Anterior cingulate cortex (tissue), 58 donors: ENCODE measurements at regions not wholly inside any gene's neighbourhood (a gene's known extent, or its start where the extent isn't known, plus 50 kb on each side); places are given as distances from the start of the nearest gene placed in this dataset.
"Not testable (repeated sequence)": the region's sequence is repeated elsewhere in the genome, so short reads cannot be mapped to it uniquely, and the experiment has no call there.

ENCODE experiments used
- DNase-seq, 58 donors: peaks; one replicate each; lab custom pipeline; 2025; lab: John Stamatoyannopoulos, UW

DNA sequence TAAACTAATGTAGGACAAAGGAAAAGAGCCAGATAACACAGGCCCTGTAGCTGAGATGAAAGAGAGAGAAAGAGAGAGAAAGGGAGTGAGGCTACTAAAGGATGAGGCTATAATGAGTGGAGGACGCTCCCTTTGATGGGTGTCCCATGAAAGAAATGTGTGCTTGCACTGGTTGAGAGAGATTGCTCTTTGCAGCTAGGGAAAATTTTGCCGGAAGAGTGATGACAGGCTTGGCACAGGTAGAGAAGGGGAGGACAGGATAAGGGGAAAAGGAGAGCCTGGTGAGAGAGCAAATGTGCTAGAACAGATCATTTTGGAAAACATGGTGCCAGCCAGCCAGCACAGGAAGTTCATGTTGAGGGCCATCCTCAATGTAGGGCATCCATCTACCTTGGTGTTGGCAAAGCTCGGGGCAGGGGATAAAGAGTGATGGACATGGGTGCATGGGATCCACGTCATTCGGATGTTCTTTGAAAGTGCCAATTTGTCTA lies 248.6 kb downstream of the BTG1 start:
- DNase-seq, result no peak

DNA sequence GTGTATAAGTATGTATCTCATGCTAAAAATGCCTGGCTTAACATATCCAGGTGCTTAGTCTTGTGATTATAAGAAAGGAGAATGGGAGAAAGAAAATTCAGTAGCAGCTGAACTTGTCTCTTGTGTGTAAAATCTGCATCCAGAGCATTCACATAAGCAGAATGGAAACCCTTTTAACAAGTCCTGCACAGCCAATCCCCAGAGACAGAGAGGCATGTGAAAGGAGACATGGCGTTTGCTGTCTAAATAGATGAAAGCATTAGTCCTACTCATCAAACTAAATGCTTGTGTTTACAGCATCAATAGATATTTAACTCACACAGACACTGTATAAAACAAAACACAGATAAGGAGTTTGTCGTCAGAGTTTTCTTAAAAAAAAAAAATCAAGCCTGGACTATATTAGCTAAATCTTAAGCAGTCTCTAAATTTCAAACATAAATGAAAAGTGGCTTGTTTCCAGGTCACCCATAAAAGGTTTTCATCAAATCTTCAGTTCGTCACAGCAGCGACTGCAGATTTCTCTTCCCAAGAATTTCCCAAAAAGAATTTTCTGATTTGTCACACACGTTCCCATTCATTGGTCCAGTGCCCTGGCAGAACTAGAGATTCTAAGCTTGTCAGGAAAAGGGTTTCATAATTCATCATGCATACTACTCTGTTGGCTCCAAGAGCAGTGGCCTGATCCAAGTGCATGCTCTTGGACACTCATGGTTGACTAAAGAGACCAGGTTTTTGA lies 249.2 kb downstream of the BTG1 start:
- no peak for DNase-seq

DNA sequence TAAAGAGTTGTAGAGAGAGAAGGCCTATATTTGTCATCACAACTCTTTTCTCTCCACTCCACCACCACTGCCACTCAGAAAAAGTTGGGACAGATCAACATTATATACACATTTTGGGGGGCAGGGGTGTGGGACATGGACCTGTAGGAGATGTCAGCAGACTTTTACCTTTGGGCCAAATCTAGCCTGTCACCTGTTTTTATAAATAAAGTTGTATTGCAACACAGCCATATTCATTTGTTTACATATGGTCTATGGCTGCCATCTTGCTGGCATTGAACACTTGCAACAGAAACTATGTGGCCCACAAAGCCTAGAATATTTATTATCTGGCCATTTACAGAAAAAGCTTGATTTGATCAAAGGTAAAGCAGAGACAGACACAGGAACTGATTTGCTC lies 250.7 kb downstream of the BTG1 start:
- no peak for DNase-seq

DNA sequence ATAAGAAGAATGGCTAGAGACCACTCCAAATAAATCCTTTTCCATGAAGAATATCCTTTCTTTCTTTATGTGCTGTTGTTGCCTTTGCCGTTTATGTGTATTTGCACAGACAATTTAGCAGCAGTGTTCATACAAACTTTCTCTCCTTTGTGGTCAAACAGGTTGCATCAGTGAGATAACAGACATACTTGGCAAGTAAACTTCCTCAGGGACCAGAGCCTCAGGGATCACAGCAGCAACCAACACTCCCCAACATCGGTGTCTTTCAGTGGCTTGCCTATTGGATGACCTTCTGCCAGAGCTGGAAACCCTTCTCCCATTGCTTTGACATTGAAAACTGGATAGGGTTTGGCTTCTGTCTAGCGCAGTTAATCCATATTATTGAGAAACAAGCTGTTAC lies 252.2 kb downstream of the BTG1 start:
- DNase-seq, result no peak

DNA sequence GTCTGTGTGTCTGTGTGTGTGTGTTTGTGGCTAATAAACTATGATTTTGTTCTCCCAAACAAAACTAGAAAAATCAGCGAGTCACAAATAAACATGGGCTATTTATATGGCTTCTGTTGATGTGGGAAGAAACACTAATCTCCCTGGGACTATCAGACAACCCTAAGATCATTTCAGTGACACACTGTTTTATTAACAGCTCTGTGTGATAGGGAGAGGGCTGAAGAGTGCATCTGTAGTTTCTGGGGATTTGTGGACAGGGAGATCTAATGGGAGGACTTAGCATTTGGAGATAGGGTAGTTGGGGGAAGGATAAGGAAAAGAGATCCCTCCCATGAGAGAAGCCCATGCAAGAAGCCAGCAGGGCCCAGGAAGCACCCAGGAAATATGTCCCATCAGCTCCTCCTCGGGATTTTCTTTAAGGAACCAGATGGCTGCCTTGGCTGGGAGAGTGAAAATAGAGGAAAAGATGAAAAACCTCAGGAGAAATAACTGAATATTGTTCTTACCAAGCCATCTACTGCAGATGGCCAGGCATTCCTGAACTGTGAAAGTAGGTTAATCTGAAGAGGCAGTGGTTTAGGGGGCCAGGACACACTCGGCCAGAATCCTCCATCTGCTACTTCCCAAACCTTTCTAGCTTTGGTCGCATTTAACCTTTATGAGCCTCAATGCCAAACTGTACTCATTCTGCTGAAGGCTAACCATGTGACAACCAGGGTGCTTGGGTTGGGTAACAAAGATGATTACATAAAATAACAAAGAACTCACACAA lies 253.4 kb downstream of the BTG1 start:
- no peak for DNase-seq

DNA sequence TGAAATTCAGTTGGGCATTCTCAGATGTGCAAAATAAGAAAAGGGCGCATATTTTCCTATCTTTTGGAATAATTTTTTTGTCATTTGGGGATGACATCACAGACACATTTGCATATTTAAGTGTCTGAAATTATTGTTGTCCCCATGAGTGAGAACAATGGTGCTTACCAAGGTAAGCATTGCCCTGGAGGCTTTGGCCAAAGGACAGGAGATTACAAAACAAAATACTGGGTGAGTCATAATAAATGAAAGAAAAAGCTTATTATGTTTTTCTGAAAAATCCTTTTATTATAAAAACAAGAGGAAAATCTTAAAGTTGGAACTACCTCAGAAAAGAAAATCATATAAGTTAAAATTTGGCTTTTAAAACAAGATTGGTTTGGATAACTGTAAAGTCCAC lies 254.9 kb downstream of the BTG1 start:
- DNase-seq, result no peak

DNA sequence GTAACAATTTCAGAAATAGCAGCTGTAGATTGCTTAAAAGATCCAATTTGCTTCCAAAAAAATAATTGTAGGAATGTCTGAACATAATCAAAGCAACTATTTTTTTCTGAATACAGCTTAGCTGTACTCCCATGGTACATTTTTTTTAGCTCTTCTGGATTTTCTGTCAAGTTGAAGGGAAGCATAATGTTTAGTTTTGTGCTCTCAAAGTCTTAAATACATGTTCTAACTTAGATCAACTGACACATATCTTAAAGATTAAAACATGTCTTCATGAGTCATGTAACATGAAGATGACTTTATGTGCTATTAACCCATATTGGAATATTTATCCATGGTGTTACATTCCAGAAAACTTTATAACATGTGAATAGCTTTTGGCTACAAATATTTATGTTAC lies 255.7 kb downstream of the BTG1 start:
- no peak for DNase-seq

DNA sequence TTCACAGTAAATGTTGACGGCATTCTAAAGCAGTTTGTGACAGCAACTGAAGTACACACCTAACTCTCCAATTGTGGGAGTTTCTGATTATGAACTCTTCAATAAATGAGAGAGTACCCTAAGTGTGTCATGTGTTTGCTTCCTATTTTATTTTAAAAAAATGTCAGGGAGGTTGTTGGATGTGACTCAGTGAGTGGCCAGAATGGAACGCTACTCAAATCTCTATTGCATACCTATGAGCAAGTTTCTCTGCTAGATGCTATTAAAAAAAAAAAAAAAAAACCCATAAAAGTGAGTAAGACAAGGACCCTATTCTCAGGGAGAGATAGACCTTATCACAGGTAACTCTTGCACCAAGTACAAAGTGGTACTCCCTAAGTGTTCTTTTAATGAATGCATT lies 256.6 kb downstream of the BTG1 start:
- DNase-seq, result no peak

DNA sequence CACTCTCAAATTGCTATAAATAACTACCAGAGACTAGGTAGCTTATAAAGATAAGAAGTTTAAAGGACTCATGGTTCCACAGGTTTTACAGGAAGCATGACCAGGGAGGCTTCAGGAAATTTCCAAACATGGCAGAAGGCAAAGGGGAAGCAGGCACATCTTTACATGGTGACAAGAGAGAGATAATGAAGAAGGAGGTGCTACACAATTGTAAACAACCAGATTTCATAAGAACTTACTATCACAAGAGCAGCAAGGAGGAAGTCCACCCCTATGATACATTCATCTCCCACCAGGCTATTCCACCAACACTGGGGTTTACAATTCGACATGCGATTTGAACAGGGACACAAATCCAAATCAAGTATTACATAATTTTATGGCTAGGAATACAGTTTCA lies 257.7 kb downstream of the BTG1 start:
- no peak for DNase-seq

DNA sequence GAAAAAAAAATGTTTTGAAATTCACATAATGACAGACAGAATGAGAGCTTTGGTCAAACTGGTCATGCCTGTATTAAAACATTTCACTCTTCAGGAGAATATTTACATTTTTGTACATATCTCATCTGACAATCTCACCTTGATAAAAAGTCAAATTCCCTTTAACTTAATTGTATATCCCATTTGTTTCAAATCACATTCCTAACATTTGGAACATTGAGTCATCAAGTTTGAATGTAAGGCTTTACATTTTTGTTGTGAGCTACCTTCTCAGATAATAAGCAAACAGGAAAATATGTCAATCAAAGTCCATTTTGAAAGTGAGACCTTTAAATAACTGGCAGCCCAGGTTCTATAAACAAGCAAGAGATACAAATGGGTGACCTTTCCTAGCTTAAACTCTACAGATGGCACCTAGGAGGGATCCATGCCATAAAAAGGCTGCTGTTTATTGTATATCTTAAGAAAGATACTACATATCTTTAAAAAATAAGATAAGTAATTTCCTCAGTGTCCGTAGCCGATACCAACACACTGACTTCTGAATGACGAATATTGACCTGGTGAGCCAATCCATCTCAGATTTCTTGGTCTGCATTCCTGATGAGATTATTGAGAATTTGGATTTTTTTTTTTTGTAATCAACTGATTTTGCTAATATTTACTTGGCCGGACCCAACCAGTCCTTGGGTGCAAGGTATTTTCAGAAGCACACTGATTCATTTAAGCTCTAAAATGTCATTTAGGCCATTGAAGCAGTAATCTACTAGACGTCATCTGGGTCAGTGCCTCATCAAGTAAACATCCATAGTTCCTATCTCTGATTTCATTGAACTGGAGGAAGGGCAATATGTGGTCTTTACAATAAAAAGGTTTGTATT lies 259.6 kb downstream of the BTG1 start:
- no peak for DNase-seq

DNA sequence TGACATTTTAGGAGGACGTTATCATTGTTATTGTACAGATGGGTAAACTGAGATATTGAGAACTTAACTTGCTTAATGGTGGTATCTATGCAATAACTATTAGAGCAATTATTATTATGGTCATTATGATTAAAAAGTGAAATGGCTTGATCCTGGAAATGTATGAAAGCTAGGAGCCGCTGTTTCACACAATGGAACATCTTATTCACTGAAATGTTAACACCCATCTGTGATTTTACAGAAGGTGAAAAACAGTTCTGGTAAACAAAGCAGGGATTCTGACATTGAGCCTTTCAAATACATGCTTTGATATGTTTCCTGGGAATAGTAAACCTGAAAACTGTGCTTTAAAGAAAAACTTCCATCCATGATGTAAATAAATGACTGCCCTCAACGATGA lies 261.4 kb downstream of the BTG1 start:
- no peak for DNase-seq

DNA sequence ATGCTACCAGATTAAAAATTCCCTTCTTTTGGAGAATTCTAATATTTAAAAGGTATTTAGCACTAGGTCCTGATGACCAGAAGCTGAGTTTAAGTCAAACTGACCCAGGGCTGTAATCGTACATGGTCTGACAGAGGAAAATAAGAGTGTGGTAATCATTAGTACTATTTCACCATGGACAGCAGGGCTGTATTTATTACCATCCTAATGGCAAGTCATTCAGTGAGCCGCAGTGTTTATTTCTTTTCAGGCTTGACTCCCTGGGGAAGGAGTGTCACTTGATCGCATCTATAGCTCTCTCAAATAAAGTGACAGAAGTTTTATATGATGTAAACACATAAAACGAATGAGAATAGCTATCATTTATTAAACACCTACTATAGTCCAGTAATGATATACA lies 261.8 kb downstream of the BTG1 start:
- DNase-seq, result no peak

DNA sequence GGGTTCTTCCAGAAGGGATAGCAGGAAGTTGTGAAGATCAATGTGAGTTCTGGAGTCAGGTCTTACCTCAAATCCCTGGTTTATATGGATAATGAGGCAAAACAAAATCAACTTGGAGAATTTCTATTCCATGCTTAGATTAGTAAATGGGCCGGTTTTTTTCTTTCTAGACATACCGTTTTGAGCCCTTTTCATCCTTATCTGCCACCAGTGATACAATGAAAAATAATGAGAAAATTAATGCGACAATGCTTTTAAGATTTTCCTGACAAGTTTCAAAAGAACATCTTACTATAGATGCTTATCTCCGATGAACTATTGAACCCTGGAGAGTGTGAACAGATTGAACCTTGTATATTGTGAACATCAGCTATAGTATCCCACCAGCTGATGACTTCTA lies 262.7 kb downstream of the BTG1 start:
- no peak for DNase-seq

DNA sequence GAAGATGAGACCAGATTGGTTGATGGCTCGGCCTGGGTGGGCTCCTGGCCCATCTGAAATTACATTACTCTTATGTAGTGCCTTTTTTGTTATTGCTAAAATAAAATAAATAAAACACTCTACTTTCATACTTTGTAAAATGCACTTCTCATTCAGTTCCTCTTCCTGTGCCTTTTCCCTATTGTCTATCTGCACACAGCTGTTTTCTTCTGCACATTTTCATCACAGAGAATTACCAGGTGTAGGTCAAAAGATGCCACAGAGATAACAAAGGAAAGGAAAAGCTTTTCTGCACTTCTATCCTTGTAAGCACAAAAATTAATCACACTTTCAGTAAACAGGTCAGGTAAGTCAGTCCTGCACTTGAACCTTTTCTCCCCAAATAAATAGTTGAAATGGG lies 265.1 kb downstream of the BTG1 start:
- DNase-seq, result no peak

DNA sequence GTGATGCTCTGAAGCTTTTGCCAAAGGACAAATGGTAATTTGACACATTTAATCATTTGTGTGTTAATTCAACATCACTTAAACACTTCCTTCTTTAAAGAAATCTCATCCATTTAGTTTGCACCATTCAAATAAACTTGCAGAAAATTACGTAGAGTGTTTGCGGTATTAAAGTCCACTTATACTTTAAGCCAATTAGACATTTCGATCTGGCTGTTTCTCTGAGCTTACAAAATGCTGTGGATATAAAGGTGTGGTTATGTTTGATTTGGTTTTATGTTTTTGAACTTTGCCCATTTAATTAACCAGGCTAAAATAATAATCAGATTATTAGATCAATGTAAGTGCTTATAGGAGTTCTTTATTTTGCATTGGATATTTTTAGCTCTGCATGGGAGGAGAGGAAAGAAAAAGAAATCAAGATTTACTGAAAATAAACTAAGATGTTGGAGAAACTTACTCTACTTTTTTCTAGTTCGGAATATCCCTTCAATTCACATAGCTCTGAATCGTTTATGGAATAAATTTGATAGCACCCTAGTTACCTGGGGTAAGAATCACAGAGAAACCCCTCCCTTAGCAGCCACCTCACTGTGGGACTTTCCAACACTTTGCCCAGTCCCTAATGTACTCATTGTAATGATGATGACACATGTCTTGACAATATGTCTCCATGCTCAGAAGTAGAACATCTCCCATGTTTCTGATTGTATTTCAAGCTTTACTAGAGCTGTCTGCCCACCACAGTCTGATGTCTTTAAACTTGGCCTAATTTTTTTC lies 268.0 kb downstream of the BTG1 start:
- no peak for DNase-seq

DNA sequence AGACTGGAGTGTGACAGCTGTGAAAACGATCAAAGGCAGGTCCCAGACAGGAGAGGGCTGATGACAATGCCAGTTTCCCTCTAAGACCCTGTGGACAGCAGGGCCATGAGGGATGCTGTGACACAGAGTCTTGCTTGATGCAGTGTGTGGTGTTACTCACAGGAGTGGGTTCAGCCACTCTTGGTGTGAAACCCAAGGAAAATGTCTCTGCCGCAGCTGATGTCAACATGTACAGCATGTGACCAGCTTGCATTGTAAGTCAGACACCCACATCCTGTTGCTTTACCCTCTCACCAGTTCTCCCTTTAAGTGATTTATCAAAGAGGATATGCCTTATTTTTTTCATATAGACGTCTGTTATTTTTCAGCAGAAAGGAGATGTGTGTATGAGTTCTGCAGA lies 268.6 kb downstream of the BTG1 start:
- DNase-seq, result peak in 5 of 58 donors; percentile 2 to 50 (median 8)

DNA sequence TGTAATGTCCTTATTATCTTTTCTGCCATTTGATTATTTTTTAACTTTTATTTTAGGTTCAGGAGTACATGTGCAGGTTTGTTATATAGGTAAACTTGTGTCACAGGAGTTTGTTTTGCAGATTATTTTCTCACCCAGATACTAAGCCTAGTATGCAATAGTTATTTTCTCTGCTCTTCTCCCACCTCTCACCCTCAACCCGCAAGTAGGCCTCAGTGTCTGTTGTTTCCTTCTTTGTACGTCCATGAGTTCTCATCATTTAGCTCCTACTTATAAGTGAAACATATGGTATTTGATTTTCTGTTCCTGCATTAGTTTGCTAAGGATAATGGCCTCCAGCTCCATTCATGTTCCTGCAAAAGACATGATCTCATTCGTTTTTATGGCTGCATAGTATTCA lies 270.0 kb downstream of the BTG1 start:
- not testable (repeated sequence) for DNase-seq

DNA sequence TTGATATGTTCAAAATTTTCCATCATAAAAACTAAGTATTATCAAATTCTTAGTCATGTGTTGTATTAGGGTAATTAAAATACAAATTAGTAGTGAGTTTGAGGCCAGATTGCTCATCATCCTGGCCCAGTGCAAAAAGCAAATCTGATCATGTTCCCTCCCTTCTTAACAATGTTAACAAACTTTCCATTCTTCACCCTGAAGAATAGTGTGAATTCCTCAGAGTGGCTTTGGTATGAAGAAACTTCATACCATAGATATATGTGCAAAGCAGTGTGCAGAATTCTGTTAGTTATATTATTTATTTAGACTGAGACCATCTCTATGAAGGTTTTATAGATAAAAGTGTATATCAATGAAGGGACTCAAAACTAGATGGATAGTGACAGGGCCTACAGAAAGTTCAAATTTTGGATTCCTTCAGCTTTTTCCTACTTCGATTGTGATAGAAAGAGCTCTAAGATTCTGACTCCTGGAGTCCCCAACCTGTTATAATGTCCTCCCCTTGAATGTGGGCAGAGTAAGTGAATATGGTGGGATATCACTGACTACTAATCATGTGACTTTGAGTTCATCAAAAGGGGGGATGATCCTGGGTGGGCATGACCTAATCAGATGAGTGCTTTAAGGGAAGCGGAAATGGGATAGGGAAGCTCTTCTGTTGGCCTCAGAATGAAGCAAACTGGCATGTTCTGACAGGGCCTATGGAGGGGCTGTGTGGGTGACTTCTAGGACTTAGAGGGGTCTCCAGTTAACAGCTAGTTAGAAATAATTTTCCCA lies 271.4 kb downstream of the BTG1 start:
- no peak for DNase-seq

DNA sequence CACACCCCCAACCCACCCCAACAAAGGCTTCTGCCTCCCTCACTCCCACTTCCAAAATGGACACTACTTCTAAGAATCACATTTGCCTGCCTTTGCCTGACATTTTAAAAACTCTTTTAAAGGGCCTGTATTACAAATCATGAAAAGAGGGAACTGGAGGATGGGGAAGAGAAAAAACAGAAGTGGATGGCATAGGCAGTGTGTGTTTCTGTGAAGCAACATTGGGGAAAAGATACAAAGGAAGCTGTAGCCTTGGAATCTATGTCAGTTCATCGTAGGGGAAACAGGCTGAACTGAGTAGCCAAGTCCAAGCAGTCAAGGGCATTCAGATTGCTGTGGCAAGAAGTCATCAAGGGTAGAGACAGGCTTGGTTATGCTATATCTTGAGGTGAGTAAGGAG lies 273.9 kb downstream of the BTG1 start:
- peak in 1 of 58 donors; percentile 6 for DNase-seq
